ENCODE measurements at regions not wholly inside any gene's neighbourhood (a gene's known extent, or its start where the extent isn't known, plus 50 kb on each side); places are given as distances from the start of the nearest gene placed in this dataset.
"Not testable (repeated sequence)": the region's sequence is repeated elsewhere in the genome, so short reads cannot be mapped to it uniquely, and the experiment has no call there.

GRCh38 chrX:140087875-140088274 is 122.6 kb upstream of the CXorf66 start:
- TF ChIP-seq CTCF (IDR thresholded peaks at IDR 0.05; ENCODE audit: insufficient read depth, low read depth, low read length), result no peak
- POLR2A ChIA-PET, result no interaction called here
- Histone ChIP-seq H3K36me3 (ENCODE audit: control insufficient read depth, insufficient read depth, low read length) (no peaks in the 10 kb centered on the region), H3K27me3 (ENCODE audit: control insufficient read depth, insufficient read depth, low read length) (peaks cover 2% of the 10 kb centered on the region; the same call in 1 of the 2 replicates), H3K4me3 (ENCODE audit: low read depth, low read length) (no peak overlapping the region)
- CTCF ChIA-PET, result no interaction called here
- no peak for DNase-seq (ENCODE audit: low read depth)

- CTCF ChIA-PET, result no interaction called here
These were observed 121.4 kb upstream of the CXorf66 start for GRCh38 chrX:140086691-140087090.

GRCh38 chrX:140074851-140075250 is 109.5 kb upstream of the CXorf66 start:
- DNase-seq (ENCODE audit: low read depth); H3K36me3 ChIP-seq (ENCODE audit: control insufficient read depth, insufficient read depth, low read length); POLR2A ChIA-PET; H3K27me3 ChIP-seq (ENCODE audit: control insufficient read depth, insufficient read depth, low read length); H3K4me3 ChIP-seq (ENCODE audit: low read depth, low read length); CTCF ChIA-PET: not testable (repeated sequence)

More at GRCh38 chrX:140086691-140087090, 121.4 kb upstream of the CXorf66 start:
- H3K27me3 ChIP-seq (ENCODE audit: control insufficient read depth, insufficient read depth, low read length), result peaks cover 2% of the 10 kb centered on the region; the same call in 1 of the 2 replicates
- no peak for DNase-seq (ENCODE audit: low read depth)
- TF ChIP-seq CTCF (IDR thresholded peaks at IDR 0.05; ENCODE audit: insufficient read depth, low read depth, low read length), result no peak
- no peaks in the 10 kb centered on the region for H3K36me3 ChIP-seq (ENCODE audit: control insufficient read depth, insufficient read depth, low read length)
- no peak overlapping the region for H3K4me3 ChIP-seq (ENCODE audit: low read depth, low read length)
- POLR2A ChIA-PET, result no interaction called here

GRCh38 chrX:140071037-140071436 is 105.7 kb upstream of the CXorf66 start:
- CTCF ChIA-PET, result no interaction called here
- POLR2A ChIA-PET, result no interaction called here
- DNase-seq (ENCODE audit: low read depth), result no peak
- Histone ChIP-seq H3K36me3 (ENCODE audit: control insufficient read depth, insufficient read depth, low read length) (no peaks in the 10 kb centered on the region), H3K4me3 (ENCODE audit: low read depth, low read length) (no peak overlapping the region), H3K27me3 (ENCODE audit: control insufficient read depth, insufficient read depth, low read length) (no peaks in the 10 kb centered on the region)
- TF ChIP-seq CTCF (IDR thresholded peaks at IDR 0.05; ENCODE audit: insufficient read depth, low read depth, low read length), result no peak

- H3K27me3 ChIP-seq (ENCODE audit: control insufficient read depth, insufficient read depth, low read length), result no peaks in the 10 kb centered on the region
- no peak for TF ChIP-seq CTCF (IDR thresholded peaks at IDR 0.05; ENCODE audit: insufficient read depth, low read depth, low read length)
- no peak for DNase-seq (ENCODE audit: low read depth)
- ChIA-PET POLR2A (no interaction called here), CTCF (no interaction called here)
- H3K36me3 ChIP-seq (ENCODE audit: control insufficient read depth, insufficient read depth, low read length), result no peaks in the 10 kb centered on the region
- no peak overlapping the region for H3K4me3 ChIP-seq (ENCODE audit: low read depth, low read length)
These were observed 100.8 kb upstream of the CXorf66 start for GRCh38 chrX:140065961-140066662.

GRCh38 chrX:140064993-140065392 is 99.7 kb upstream of the CXorf66 start:
- CTCF ChIA-PET, result no interaction called here
- no peak for DNase-seq (ENCODE audit: low read depth)
- POLR2A ChIA-PET, result no interaction called here
- TF ChIP-seq CTCF (IDR thresholded peaks at IDR 0.05; ENCODE audit: insufficient read depth, low read depth, low read length), result no peak
- Histone ChIP-seq H3K4me3 (ENCODE audit: low read depth, low read length) (no peak overlapping the region), H3K36me3 (ENCODE audit: control insufficient read depth, insufficient read depth, low read length) (no peaks in the 10 kb centered on the region), H3K27me3 (ENCODE audit: control insufficient read depth, insufficient read depth, low read length) (no peaks in the 10 kb centered on the region)

Measured in BJ (cell line).